Liver (tissue), 8 donors: ENCODE measurements at regions not wholly inside any gene's neighbourhood (a gene's known extent, or its start where the extent isn't known, plus 50 kb on each side); places are given as distances from the start of the nearest gene placed in this dataset.

Experiments used
- DNase-seq: peaks from one replicate; pipeline ENCODE4 v3.0.0-alpha.2; 2017; ENCODE audit warnings: low spot score
- H3K27ac ChIP-seq, 2 donors: one replicate each; pipeline ENCODE4 v1.7.0; 2013; ENCODE audit warnings: inconsistent platforms in 2 of 2, low read length in 2 of 2, control low read depth in 1 of 2, low read depth in 1 of 2, mild to moderate bottlenecking in 1 of 2
- H3K27me3 ChIP-seq, 4 donors: one replicate each; pipeline versions ENCODE4 v1.6.1 to v1.7.0; 2013; ENCODE audit warnings: low read length in 3 of 4, inconsistent platforms in 1 of 4, mild to moderate bottlenecking in 1 of 4, moderate library complexity in 1 of 4; ENCODE audit not compliant: control insufficient read depth in 4 of 4, insufficient read depth in 4 of 4
- H3K36me3 ChIP-seq, 4 donors: one replicate each; pipeline versions ENCODE4 v1.6.1 to v1.7.0; 2013; ENCODE audit warnings: low read length in 3 of 4, mild to moderate bottlenecking in 3 of 4, low read depth in 1 of 4, moderate library complexity in 1 of 4; ENCODE audit not compliant: control insufficient read depth in 4 of 4, insufficient read depth in 3 of 4
- H3K4me1 ChIP-seq, 4 donors: one replicate each; pipeline versions ENCODE4 v1.6.1 to v1.7.0; 2013; ENCODE audit warnings: low read length in 3 of 4, mild to moderate bottlenecking in 3 of 4, moderate library complexity in 1 of 4; ENCODE audit not compliant: control insufficient read depth in 4 of 4, insufficient read depth in 4 of 4
- H3K4me3 ChIP-seq, 3 donors: one replicate each; pipeline versions ENCODE4 v1.6.1 to v1.7.0; 2013; ENCODE audit warnings: low read length in 3 of 3, control low read depth in 1 of 3, low read depth in 1 of 3, mild to moderate bottlenecking in 1 of 3
- H3K9ac ChIP-seq, 2 donors: one replicate each; pipeline ENCODE4 v1.7.0; 2013; ENCODE audit warnings: low read length in 2 of 2, mild to moderate bottlenecking in 2 of 2, moderate library complexity in 2 of 2, control low read depth in 1 of 2, low read depth in 1 of 2
- H3K9me3 ChIP-seq, 4 donors: one replicate each; pipeline versions ENCODE4 v1.6.1 to v1.7.0; 2013; ENCODE audit warnings: low read length in 3 of 4; ENCODE audit not compliant: control insufficient read depth in 4 of 4
- ATF3 ChIP-seq: IDR thresholded peaks from 2 replicates; pipeline ENCODE4 v1.6.1; 2016; ENCODE audit warnings: antibody characterized with exemption
- CTCF ChIP-seq: fragments of 150-350 bp; IDR thresholded peaks from 2 replicates; pipeline ENCODE4 v1.5.1; 2017; ENCODE audit warnings: improper control_type of control experiment, low read depth, low read length; ENCODE audit not compliant: missing input control
- EGR1 ChIP-seq, 2 donors: IDR thresholded peaks; 2 replicates each; pipeline ENCODE4 v1.6.1; 2016 to 2018; ENCODE audit warnings: antibody characterized with exemption in 2 of 2, low read depth in 2 of 2
- FOXA1 ChIP-seq: IDR thresholded peaks from 2 replicates; pipeline ENCODE4 v1.6.1; 2016; ENCODE audit warnings: antibody characterized with exemption
- FOXA2 ChIP-seq: IDR thresholded peaks from 2 replicates; pipeline ENCODE4 v1.6.1; 2016; ENCODE audit warnings: antibody characterized with exemption
- GABPA ChIP-seq, 2 donors: IDR thresholded peaks in 1 of 2; conservative IDR thresholded peaks in 1 of 2; 2 replicates each; pipeline ENCODE4 v1.6.1; 2016; ENCODE audit warnings: antibody characterized with exemption in 2 of 2, mild to moderate bottlenecking in 1 of 2, moderate library complexity in 1 of 2
- HNF4A ChIP-seq, 2 donors: conservative IDR thresholded peaks; 2 replicates each; pipeline ENCODE4 v1.6.1; 2016; ENCODE audit warnings: antibody characterized with exemption in 2 of 2, mild to moderate bottlenecking in 2 of 2
- HNF4G ChIP-seq: IDR thresholded peaks from 2 replicates; pipeline ENCODE4 v1.6.1; 2016; ENCODE audit warnings: antibody characterized with exemption
- JUND ChIP-seq, 2 donors: IDR thresholded peaks; 2 replicates each; pipeline ENCODE4 v1.6.1; 2016; ENCODE audit warnings: antibody characterized with exemption in 2 of 2
- MAX ChIP-seq: IDR thresholded peaks from 2 replicates; pipeline ENCODE4 v1.6.1; 2016; ENCODE audit warnings: antibody characterized with exemption
- NR2F2 ChIP-seq: IDR thresholded peaks from 2 replicates; pipeline ENCODE4 v1.6.1; 2016; ENCODE audit warnings: antibody characterized with exemption
- RAD21 ChIP-seq, 2 donors: IDR thresholded peaks; 2 replicates each; pipeline ENCODE4 v1.6.1; 2016; ENCODE audit warnings: antibody characterized with exemption in 2 of 2, mild to moderate bottlenecking in 2 of 2
- REST ChIP-seq: IDR thresholded peaks from 2 replicates; pipeline ENCODE4 v1.6.1; 2016; ENCODE audit warnings: antibody characterized with exemption, mild to moderate bottlenecking
- RXRA ChIP-seq, 2 donors: IDR thresholded peaks; 2 replicates each; pipeline ENCODE4 v1.6.1; 2017 to 2018; ENCODE audit warnings: antibody characterized with exemption in 2 of 2, mild to moderate bottlenecking in 1 of 2
- SP1 ChIP-seq: IDR thresholded peaks from 2 replicates; pipeline ENCODE4 v1.6.1; 2018; ENCODE audit warnings: antibody characterized with exemption, mild to moderate bottlenecking
- TAF1 ChIP-seq: conservative IDR thresholded peaks from 2 replicates; pipeline ENCODE4 v1.6.1; 2016; ENCODE audit warnings: antibody characterized with exemption, mild to moderate bottlenecking
- YY1 ChIP-seq: IDR thresholded peaks from 2 replicates; pipeline ENCODE4 v1.6.1; 2016; ENCODE audit warnings: antibody characterized with exemption, mild to moderate bottlenecking
- ZBTB33 ChIP-seq: IDR thresholded peaks from 2 replicates; pipeline ENCODE4 v1.6.1; 2016; ENCODE audit warnings: antibody characterized with exemption
- WGBS: extraction: QIAGEN DNeasy Blood & Tissue Kit; methylation state at CpG from one replicate; pipeline ENCODE4 v1.1.7; 2013; 5-methylcytosine and 5-hydroxymethylcytosine counted together
- donor health status: healthy.
- donor health status: healthy.
- donor health status: healthy.
- donor health status: healthy.
- donor health status: healthy.

- H3K9ac ChIP-seq: no peak overlapping the region
- 89% methylated on average over 4 of the region's 4 CpGs for WGBS
- DNase-seq: no peak
- H3K27me3 ChIP-seq: no peaks in the 10 kb centered on the region
- peaks cover 0 to 10% (median 2%) of the 10 kb centered on the region in 4 donors for H3K9me3 ChIP-seq
- H3K36me3 ChIP-seq: no peaks in the 10 kb centered on the region
- H3K4me1 ChIP-seq: no peaks in the 10 kb centered on the region
- H3K4me3 ChIP-seq: no peak overlapping the region
- TF ChIP-seq ATF3 (no peak), GABPA (IDR thresholded peaks at IDR 0.05 in 1 of 2, conservative IDR thresholded peaks at IDR 0.05 in 1 of 2) (no peak), HNF4A (conservative IDR thresholded peaks at IDR 0.05) (no peak), HNF4G (no peak), REST (no peak), FOXA2 (no peak), SP1 (no peak), YY1 (no peak), TAF1 (no peak), RAD21 (IDR thresholded peaks at IDR 0.05) (no peak), MAX (no peak), RXRA (IDR thresholded peaks at IDR 0.05) (no peak), FOXA1 (no peak), CTCF (no peak), EGR1 (IDR thresholded peaks at IDR 0.05; ENCODE audit: low read depth in 2 of 2) (no peak), NR2F2 (no peak), ZBTB33 (no peak), JUND (IDR thresholded peaks at IDR 0.05) (no peak)
- H3K27ac ChIP-seq: no peak overlapping the region
Observed at GRCh38 chr3:1532935-1533606, 440.2 kb downstream of the CNTN6 start.
